Stimulated activated CD4-positive, alpha-beta T cell treated with anti-CD3 and anti-CD28 coated beads, Interleukin-15, amount 100 ng/mL, for 24 hours (primary cell): ENCODE measurements at regions not wholly inside any gene's neighbourhood (a gene's known extent, or its start where the extent isn't known, plus 50 kb on each side); places are given as distances from the start of the nearest gene placed in this dataset.
"Not testable (repeated sequence)": the region's sequence is repeated elsewhere in the genome, so short reads cannot be mapped to it uniquely, and the experiment has no call there.

ENCODE experiments used
- DNase-seq: peaks from one replicate; pipeline ENCODE4 v3.0.0-alpha.2; 2020

DNA sequence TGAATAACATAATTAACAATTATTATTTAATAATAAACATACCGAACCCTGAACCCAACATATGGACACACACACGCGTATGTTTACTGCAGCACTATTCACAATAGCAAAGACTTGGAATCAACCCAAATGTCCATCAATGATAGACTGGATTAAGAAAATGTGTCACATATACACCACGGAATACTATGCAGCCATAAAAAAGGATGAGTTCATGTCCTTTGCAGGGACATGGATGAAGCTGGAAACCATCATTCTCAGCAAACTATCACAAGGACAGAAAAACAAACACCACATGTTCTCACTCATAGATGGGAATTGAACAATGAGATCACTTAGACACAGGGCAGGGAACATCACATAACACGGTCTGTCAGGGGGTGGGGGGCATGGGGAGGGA lies 333.5 kb downstream of the KIF20B start:
- not testable (repeated sequence) for DNase-seq

GRCh38 chr10:90041585-90041984 lies 340.2 kb downstream of the KIF20B start:
- DNase-seq: no peak

DNA sequence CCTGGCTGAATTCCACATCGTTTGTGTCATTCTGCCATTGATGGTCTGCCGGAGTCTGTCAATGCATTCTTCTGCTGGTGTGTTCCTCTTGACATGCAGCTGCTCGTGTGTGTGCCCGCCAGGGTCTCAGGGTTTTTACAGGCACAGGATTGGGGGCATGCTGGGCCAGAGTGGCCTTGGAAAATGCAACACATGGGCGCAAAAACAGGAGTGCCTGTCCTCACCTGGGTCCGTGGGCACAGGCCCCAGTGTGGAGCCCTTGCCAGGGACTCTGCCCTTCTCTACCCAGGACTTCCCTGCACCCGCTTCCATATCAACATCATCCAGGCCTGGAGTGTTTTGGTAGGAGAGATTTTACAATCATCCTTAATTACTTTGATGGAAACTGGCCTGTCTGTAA lies 340.7 kb downstream of the KIF20B start:
- DNase-seq: no peak

- no peak for DNase-seq
Observed at GRCh38 chr10:90047243-90047729, 345.9 kb downstream of the KIF20B start.

DNA sequence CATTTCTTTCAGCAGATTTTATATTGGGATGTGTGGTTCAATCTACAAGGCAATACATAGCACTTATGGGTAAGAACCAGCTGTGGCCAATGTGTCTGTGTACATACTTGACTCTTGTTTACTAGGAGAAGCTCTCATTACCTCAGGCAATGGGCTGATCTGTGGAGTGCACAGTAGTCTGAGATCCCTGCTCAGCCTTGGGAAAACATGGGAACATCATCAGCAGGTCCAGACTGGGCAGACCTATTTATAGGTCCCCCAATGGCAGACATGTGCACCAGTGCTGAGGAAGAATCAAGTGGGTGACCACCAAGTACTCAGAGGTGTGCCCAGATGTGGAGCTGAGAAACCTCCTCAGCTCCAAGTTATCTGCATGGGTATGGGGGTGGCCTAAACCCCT lies 349.7 kb downstream of the KIF20B start:
- DNase-seq: no peak

GRCh38 chr10:90051474-90051873 lies 350.1 kb downstream of the KIF20B start:
- DNase-seq: peak; percentile 4

DNA sequence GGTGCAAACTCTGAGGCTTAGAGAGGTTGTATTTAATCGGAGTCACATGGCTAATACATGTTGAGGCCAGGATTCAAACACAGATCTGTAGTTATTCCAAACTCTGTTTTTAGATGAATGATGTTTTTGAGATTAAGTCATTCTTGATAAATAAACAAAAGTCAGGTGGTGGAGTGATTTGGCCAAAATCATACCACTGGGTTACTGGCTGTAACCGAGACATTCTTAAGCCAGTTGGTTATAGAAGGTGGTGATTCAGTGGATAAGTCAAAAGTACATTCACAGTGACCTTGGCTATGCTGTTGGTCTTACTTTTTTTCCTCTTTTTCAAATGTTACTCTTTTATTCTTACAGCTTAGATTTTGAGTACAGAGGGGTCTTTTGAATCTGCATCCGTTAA lies 361.4 kb downstream of the KIF20B start:
- DNase-seq: no peak

GRCh38 chr10:90064295-90064694 lies 362.9 kb downstream of the KIF20B start:
- DNase-seq: no peak

DNA sequence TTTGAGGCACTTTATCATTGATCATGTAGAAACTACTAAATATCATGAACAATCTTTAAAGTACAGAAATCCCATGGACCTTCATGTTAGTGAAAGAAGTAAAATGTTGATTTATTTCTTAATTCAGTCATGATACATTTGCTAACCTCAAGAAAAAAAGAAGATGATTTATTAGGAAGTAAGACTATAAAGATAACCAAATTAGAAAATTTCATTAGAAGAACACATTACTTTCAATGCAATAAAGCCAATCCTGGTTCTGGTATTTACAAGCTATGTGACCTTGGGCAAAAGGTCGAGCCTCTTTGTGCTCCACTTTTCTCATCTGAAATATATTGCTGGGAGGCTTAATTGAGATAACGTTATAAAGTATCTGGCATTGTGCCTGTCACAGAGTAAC lies 365.0 kb downstream of the KIF20B start:
- no peak for DNase-seq

DNA sequence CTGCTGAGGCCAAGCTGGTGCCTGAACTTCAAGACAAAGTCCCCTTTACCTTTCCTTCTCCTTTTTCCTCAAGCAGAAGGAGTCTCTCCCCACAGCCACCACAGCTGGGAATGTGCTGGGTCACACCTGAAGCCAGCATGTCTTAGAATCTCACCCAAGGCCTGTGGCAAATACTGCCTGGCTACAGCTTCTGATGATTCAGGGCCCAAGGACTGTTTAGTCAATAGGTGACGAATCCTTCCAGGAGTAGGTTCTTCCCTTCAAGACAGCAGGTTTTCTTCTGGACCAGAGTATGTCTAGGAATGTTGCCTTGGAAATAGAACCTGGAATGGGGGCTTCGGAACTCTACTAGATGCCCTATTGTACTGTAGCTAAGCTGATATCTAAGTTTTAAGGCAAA lies 374.6 kb downstream of the KIF20B start:
- DNase-seq: no peak

- no peak for DNase-seq
Observed at GRCh38 chr10:90079819-90080218, 378.4 kb downstream of the KIF20B start.

GRCh38 chr10:90086606-90087190 lies 385.3 kb downstream of the KIF20B start:
- not testable (repeated sequence) for DNase-seq

DNA sequence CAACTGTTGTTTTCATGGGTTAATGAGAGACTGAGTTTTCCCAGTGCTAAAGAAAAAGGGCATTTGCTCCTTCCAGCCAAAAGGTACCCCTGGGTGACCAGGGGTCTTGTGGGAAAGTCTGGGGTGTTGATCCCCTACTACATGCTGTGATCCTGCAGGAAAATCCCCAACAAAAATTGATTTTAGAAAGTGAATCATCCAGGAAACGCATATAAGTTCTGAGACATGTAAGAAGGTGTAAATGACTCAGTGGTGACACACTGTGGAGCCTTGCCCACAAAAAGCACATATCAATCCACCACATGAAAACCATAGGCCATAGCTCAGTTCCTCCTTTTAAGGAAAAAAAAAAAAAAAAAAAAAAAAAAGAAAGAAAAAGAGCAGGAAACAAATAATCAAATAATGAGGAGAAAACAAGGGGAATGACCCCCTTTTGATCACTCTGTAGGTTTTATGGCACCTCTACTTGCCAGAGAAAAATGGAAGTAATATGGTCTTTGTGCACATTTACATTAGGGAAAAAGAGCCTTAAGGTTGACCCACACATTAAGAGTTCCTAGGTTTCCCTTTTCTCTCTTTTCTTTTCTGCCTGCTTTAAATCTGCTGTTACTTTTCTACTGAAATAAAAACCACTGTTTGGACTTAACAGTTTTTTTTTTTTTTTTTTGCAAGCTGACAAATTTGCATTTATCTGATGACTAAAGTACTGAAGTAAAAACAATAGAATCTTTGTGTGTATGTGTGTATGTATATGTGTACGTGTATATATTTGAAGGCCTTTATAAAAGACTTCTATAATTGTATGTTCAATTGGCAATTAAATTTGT lies 386.0 kb downstream of the KIF20B start:
- DNase-seq: peak; percentile 37

- no peak for DNase-seq
Observed at GRCh38 chr10:90088024-90088317, 386.6 kb downstream of the KIF20B start.

DNA sequence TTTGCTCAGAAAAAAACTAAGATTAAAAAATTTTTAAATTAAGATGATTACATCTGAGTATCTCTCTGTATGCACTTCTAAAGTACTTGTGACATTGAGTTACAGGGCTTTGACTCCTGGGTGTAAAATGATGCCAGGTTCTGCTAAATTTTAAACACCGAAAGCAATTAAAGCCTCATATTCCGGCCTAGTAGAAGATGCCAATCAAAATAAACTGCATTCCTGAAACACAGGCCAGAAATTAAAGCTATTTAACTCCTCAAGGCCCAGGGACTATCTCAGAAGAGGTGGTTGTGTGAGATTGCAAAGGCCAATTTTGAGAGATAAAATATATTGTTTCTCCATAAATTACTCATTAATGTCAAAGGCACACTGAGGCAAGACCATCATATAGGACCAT lies 388.3 kb downstream of the KIF20B start:
- DNase-seq: no peak

- DNase-seq: no peak
Observed at GRCh38 chr10:90096196-90096595, 394.8 kb downstream of the KIF20B start.

- not testable (repeated sequence) for DNase-seq
Observed at GRCh38 chr10:90107581-90107980, 406.2 kb downstream of the KIF20B start.

DNA sequence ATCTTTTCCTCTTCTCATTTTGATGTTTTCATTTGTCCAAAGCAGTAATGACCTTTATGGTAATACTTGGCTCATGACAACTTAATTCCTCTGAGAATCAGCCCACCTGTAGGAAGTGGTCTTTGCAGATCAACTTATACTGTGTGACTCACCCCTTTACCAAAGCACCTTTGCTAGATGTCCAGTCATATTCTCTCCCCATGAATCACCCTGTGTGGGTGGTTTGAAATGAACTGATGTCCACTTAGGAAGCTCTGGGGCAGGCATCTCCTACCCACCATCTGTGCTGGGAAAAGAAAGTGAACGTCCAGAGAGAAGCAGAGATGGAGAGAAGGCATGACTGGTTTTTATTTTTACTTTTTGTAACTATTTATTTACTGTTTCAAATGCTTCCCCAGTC lies 410.3 kb downstream of the KIF20B start:
- no peak for DNase-seq

- DNase-seq: no peak
Observed at GRCh38 chr10:90112681-90113080, 411.3 kb downstream of the KIF20B start.

GRCh38 chr10:90118567-90118966 lies 417.2 kb downstream of the KIF20B start:
- not testable (repeated sequence) for DNase-seq

GRCh38 chr10:90119631-90120280 lies 418.4 kb downstream of the KIF20B start:
- not testable (repeated sequence) for DNase-seq

DNA sequence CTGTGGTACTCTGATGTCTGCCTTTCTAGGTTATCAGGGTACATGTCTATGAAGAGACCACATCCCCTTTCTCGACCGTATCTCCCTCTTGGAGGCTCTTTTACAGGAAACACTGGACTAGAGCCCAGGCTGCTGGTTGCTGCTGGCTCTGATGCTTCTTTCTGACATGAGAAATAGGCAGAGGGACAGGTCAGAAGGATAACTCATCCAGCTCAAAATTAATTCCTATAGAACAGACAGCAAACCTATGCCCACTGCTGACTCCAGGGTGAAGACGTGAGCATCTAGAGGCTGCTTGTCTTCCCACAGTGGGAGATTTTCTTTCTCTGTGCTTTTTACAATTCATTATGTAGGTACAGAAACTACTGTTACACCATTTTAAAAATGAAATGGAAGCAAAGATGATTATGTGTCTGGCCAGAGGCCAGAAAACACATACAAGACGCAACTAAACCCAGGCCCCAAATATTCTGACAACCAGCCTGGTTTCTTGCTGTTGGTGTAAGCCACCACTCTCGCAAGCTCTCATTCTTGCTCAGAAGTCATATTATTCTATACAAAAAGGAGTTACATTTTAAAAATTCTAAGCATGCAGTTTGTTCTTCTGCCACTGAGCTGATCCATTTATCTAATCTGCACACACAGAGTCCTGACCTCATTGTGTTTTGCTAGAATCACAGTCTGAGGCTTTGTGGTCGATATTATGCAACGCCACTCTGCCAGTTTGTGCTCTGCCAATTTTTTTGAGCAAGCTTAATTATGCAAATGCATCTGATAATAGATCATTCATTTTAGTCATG lies 424.3 kb downstream of the KIF20B start:
- no peak for DNase-seq

GRCh38 chr10:90126256-90126595 lies 424.8 kb downstream of the KIF20B start:
- no peak for DNase-seq
